VCaP (cell line): ENCODE measurements at regions not wholly inside any gene's neighbourhood (a gene's known extent, or its start where the extent isn't known, plus 50 kb on each side); places are given as distances from the start of the nearest gene placed in this dataset.

ENCODE experiments used
- H3K27ac ChIP-seq: fragments of 450-650 bp; 2 replicates; pipeline ENCODE4 v1.5.1; 2017
- TF ChIP-seq, protein P1 (sequence below): fragments of 450-650 bp; conservative IDR thresholded peaks from 2 replicates; pipeline ENCODE4 v1.5.1; 2017; ENCODE audit warnings: mild to moderate bottlenecking, moderate library complexity

DNA sequence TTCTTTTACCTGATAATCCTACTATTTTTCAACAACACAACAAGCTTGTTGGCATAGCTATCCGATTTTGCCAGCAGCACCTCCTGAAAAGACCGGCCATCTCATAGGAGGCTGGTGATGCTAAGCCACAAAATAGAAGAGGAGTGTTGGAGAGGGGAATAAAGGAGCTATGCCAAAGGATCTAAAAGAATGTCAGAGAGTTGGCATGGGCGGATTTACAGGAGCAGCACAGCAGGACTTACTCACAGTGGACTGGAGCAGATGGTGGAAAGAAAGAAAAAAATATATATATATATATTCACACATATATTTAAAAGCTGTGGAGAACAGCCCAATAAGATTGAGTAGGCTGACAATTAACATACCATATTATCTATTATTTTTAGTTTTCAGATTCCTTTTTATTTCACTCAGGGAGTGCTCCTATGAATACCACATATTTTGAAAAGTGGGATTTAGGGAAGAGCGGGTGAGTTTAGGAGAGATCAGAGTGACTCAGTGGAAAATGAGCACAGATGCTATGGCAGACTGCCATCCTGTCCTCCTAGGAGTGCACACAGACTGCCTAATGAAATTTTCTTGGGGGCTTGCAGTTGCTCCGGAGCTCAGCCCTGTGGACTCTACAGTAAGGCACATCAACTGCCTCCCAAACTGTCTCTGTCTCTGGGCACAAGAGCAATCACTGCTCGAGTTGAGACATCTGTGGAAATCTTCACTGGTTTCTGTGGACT, 394.4 kb upstream of the CHRM3 start:
- H3K27ac ChIP-seq = no peak overlapping the region
- TF ChIP-seq, protein P1, sequence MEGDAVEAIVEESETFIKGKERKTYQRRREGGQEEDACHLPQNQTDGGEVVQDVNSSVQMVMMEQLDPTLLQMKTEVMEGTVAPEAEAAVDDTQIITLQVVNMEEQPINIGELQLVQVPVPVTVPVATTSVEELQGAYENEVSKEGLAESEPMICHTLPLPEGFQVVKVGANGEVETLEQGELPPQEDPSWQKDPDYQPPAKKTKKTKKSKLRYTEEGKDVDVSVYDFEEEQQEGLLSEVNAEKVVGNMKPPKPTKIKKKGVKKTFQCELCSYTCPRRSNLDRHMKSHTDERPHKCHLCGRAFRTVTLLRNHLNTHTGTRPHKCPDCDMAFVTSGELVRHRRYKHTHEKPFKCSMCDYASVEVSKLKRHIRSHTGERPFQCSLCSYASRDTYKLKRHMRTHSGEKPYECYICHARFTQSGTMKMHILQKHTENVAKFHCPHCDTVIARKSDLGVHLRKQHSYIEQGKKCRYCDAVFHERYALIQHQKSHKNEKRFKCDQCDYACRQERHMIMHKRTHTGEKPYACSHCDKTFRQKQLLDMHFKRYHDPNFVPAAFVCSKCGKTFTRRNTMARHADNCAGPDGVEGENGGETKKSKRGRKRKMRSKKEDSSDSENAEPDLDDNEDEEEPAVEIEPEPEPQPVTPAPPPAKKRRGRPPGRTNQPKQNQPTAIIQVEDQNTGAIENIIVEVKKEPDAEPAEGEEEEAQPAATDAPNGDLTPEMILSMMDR = no peak

DNA sequence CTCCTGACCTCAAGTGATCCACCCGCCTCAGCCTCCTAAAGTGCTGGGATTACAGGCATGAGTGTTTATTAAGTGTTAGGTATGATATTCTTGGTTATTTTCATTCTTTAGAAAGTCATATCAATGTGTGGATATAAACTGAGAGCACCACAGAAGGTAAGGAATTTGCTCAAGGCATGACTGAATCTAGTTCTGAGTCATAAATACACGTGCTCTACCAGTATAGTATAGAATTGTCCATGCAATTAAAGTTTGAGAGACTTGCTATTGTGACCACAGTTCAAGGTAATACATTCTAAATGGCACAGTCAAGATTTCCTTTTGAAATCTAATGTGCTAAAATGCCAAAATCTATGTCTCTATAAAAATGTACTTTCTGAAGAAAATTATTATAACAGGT, 401.1 kb upstream of the CHRM3 start:
- TF ChIP-seq, protein P1 = no peak
- H3K27ac ChIP-seq = no peak overlapping the region

DNA sequence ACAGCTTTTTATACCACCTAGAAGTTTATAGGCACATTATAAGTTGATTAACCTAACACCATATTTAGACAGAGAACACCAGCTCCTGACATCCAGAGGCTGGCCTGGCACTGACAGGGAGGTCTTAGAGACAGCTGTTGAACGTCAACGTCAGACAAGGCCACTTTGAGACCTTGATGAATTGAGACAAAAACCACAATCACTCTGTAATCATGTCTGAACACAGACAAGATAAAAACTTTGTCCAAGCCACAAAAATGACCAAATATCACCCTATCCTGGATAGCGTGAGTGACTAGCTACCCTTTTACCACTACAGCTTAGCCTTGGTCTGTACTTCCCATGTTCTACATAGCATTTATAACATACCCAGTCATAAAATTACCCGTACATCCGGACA, 403.6 kb upstream of the CHRM3 start:
- H3K27ac ChIP-seq = no peak overlapping the region
- TF ChIP-seq, protein P1 = no peak

DNA sequence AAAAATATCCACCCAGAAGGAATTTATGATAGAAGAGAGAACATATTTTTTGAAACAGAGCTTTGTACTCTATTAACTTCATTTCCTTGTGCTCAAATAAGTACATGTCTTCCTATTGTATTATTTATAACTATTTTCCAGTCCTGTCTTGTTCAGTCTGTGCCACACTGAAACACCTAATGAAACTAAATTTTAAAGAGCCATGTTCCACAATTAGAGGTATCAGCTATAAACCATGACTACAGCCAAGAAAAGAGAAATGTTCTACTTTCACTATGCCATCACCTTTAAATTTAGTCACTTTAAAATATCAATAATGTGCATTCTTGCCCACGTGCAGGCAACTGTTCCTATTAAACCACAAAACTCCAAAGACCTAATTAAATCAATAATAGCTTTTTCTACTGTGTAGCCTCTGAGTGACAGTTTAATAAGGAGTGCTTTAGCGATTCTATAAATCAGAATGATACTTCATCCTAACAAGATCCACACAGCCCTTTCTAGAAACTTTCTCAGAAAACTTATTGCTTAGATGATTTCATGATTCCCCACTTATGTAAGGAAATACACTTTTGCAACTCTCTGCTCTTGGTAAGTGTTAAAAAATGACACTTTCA, 404.9 kb upstream of the CHRM3 start:
- TF ChIP-seq, protein P1 = no peak
- no peak overlapping the region for H3K27ac ChIP-seq

DNA sequence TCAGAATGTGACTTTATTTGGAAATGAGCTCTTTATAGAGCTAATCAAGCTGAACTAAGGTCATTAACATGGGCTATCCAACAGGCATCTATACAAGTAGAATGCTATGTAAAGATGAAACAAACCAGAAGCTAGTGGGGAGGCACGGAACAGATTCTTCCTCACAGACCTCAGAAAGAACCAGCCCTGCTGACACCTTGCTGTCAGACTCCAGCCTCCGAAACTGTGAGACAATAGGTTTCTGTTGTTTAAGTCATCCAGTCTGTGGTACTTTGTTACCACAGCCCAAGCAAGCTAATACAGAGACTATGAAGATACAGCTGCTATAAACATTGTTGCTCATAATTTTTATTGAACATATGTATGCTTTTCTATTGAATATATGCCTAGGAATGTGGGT, 406.3 kb upstream of the CHRM3 start:
- TF ChIP-seq, protein P1 = no peak
- no peak overlapping the region for H3K27ac ChIP-seq

DNA sequence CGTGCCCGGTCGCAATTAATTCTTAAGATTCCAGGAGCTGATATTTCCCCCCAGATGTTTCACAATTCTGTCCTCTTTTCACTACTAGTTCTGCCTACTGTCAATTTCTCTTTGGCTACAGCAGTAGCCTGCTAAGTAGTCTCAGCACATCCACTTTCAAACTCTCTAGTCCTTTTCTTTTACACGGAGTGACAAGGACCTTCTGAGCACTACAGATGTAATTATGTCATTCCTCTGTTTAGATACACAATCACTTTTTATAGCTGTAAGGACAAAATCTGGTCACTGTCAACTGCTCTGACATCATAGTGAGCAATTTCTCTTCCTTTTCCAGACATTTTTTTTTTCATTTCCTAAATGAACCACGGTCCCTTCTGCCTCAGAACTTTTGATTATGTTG, 421.7 kb upstream of the CHRM3 start:
- TF ChIP-seq, protein P1 = no peak
- no peak overlapping the region for H3K27ac ChIP-seq

DNA sequence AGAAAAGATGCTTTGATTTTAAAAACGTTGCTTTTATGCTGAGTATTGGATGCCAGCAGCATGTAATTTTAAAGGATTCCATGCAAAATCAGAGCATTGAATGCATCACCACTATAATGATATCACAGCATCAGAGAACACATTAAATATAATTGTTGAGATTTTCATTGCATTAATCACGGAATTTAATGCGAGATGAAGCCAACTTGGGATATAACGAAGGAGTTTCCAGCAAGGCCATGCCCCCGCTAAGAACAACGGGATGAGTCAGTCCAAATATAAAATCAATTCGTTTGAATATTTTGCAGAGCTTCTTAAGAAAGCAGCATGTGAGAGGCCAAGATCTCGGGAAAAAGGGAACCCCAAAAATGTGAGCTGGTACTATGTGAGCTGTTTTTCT, 423.4 kb upstream of the CHRM3 start:
- no peak overlapping the region for H3K27ac ChIP-seq

More for the DNA sequence above, 423.4 kb upstream of the CHRM3 start:
- TF ChIP-seq, protein P1 = no peak
